ENCODE measurements at regions not wholly inside any gene's neighbourhood (a gene's known extent, or its start where the extent isn't known, plus 50 kb on each side); places are given as distances from the start of the nearest gene placed in this dataset.

- TF ChIP-seq CTCF (IDR thresholded peaks at IDR 0.05): no peak
- no peak for TF ChIP-seq EP300 (IDR thresholded peaks at IDR 0.05)
- no peak for TF ChIP-seq POLR2AphosphoS5 (IDR thresholded peaks at IDR 0.05)
- TF ChIP-seq POLR2A (IDR thresholded peaks at IDR 0.05): no peak
These were observed 314.7 kb downstream of the OLFM4 start for GRCh38 chr13:53343361-53343744.
